GM20000 (cell line): ENCODE measurements at regions not wholly inside any gene's neighbourhood (a gene's known extent, or its start where the extent isn't known, plus 50 kb on each side); places are given as distances from the start of the nearest gene placed in this dataset.

Experiments
- DNase-seq: peaks from one replicate; pipeline ENCODE4 v3.0.0; 2012; ENCODE audit warnings: low spot score
- CTCF ChIP-seq: IDR thresholded peaks from 2 replicates; pipeline ENCODE4 v1.5.1; 2012; ENCODE audit warnings: mild to moderate bottlenecking, control low read depth; ENCODE audit errors: extremely low read depth, missing control alignments

GRCh38 chr9:79104216-79104615, 467.5 kb upstream of the TLE4 start:
- no peak for DNase-seq
- no peak for TF ChIP-seq CTCF

GRCh38 chr9:79104951-79105350, 466.8 kb upstream of the TLE4 start:
- no peak for TF ChIP-seq CTCF
- no peak for DNase-seq

GRCh38 chr9:79107911-79108676, 463.7 kb upstream of the TLE4 start:
- TF ChIP-seq CTCF = no peak
- DNase-seq = no peak

GRCh38 chr9:79111653-79112052, 460.1 kb upstream of the TLE4 start:
- no peak for TF ChIP-seq CTCF
- DNase-seq = no peak

- no peak for DNase-seq
- TF ChIP-seq CTCF = no peak
Measured at GRCh38 chr9:79115176-79115575, 456.6 kb upstream of the TLE4 start.

GRCh38 chr9:79116041-79116440, 455.7 kb upstream of the TLE4 start:
- no peak for TF ChIP-seq CTCF
- no peak for DNase-seq

- TF ChIP-seq CTCF = no peak
- no peak for DNase-seq
Measured at GRCh38 chr9:79116709-79117108, 455.1 kb upstream of the TLE4 start.
